Activated CD4-positive, alpha-beta T cell treated with anti-CD3 and anti-CD28 coated beads for 36 hours (primary cell): ENCODE measurements at regions not wholly inside any gene's neighbourhood (a gene's known extent, or its start where the extent isn't known, plus 50 kb on each side); places are given as distances from the start of the nearest gene placed in this dataset.

Experiments used
- ATAC-seq: fragments of 200-7000 bp; cut with Tn5 transposase; one replicate; pipeline ENCODE4 v1.10.0; 2021; ENCODE audit warnings: mild to moderate bottlenecking, moderate library complexity
- CTCF ChIA-PET: fragments of 350-600 bp; sonication (Branson Sonifier 250); formaldehyde crosslinking; loops from one replicate; lab custom pipeline; 2021; ENCODE audit warnings: antibody characterized with exemption; lab: Charles Lee
- POLR2A ChIA-PET: fragments of 350-600 bp; sonication (Branson Sonifier 250); formaldehyde crosslinking; loops from one replicate; lab custom pipeline; 2021; ENCODE audit warnings: antibody characterized with exemption, inconsistent platforms; lab: Charles Lee
- DNase-seq: peaks from one replicate; pipeline ENCODE4 v3.0.0-alpha.2; 2020
- H3K27ac Mint-ChIP-seq: one replicate; pipeline ENCODE4 v1.8.0; 2021; ENCODE audit warnings: mixed read lengths
- H3K27me3 Mint-ChIP-seq: one replicate; pipeline ENCODE4 v1.8.0; 2021; ENCODE audit warnings: mixed read lengths
- H3K36me3 Mint-ChIP-seq: one replicate; pipeline ENCODE4 v1.8.0; 2021; ENCODE audit warnings: low read depth, mixed read lengths
- H3K4me1 Mint-ChIP-seq: one replicate; pipeline ENCODE4 v1.8.0; 2021; ENCODE audit warnings: mixed read lengths
- H3K4me3 Mint-ChIP-seq: one replicate; pipeline ENCODE4 v1.8.0; 2021; ENCODE audit warnings: mild to moderate bottlenecking, moderate library complexity, mixed read lengths
- H3K9me3 Mint-ChIP-seq: one replicate; pipeline ENCODE4 v1.8.0; 2021; ENCODE audit warnings: low read depth, mixed read lengths
- intact Hi-C, 2 experiments: fragments of 100-400 bp; cut with DNase I in 1 of 2; cut with micrococcal nuclease in 1 of 2; formaldehyde crosslinking; loops; one replicate each; pipeline versions ENCODE4 v1.14.2 to v1.15.1; 2022 to 2024; cut with DNase I, micrococcal nuclease

DNA sequence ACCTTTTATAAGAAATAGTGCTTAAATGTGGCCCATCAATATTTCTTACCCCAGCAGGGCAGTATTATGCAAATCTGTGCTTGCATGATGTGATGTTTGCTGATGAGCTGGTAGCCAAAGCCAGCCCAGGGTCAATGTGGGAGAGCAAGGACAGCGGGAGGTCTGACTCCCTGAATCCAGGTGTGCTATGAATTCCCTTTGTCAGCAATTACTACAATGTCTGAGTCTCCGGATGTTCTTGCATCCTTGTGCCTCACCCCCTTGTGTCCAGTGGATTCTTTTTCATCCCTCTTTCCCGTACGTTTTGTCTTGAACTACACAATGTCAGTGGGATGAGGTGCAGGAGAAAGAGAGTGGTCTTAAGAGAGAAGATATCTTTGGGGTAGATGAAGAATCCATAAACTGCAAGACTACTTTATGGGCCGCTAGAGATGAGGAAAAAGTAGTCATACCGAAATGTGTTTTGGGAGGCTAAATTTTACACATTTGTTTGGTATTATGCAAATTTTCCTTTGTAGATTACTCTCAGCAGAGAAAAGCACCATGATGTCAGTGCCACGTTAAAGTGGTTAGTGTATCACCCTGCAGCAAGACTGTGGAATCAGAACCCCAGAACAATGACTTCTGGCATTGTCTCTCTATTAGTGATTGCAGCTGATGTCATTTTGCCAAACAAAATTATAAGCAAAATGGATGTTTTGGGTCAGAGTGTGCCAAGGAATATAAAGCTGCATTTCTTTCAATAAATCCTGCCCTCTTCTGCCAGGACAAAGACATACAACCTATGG, 53.5 kb upstream of the TSHZ3 start:
- intact Hi-C loops: no loop called here
- DNase-seq: no peak
- no peak overlapping the region for H3K4me3 Mint-ChIP-seq
- CTCF ChIA-PET: interaction anchor here (0.6 to 0.8 kb wide), 2 partner anchors 174 to 822 kb away, joined by 3 read pairs; no protein-coding TSS in a partner anchor
- POLR2A ChIA-PET: no interaction called here
- ATAC-seq: no peak
- no peaks in the 10 kb centered on the region for H3K4me1 Mint-ChIP-seq
- H3K9me3 Mint-ChIP-seq: no peaks in the 10 kb centered on the region
- H3K27ac Mint-ChIP-seq: no peak overlapping the region
- H3K27me3 Mint-ChIP-seq: peaks cover 9% of the 10 kb centered on the region
- H3K36me3 Mint-ChIP-seq: no peaks in the 10 kb centered on the region

DNA sequence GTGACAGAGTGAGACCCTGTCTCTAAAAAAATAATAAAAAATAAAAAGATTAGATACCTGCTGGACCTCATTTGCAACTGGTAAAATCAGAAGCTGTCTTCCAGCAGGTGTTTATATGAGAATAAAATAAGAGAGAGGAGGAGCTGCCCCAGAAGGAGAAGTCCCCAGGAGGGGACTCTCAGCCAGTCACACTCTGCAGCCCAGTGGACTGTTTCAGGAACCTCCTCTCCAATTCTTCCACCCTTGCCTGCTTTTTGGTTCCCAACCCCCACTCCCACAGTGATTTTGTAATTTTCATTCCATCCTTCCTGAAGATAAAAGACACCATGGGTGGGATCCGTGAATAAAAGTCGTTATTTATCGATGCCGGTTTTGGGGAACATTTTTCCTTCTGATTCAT, 56.9 kb upstream of the TSHZ3 start:
- peaks cover 11% of the 10 kb centered on the region for H3K27me3 Mint-ChIP-seq
- H3K4me3 Mint-ChIP-seq: no peak overlapping the region
- ChIA-PET CTCF (no interaction called here), POLR2A (no interaction called here)
- H3K4me1 Mint-ChIP-seq: no peaks in the 10 kb centered on the region
- DNase-seq (no peak), ATAC-seq (no peak)
- H3K9me3 Mint-ChIP-seq: no peaks in the 10 kb centered on the region
- intact Hi-C loops: no loop called here
- no peaks in the 10 kb centered on the region for H3K36me3 Mint-ChIP-seq
- no peak overlapping the region for H3K27ac Mint-ChIP-seq

DNA sequence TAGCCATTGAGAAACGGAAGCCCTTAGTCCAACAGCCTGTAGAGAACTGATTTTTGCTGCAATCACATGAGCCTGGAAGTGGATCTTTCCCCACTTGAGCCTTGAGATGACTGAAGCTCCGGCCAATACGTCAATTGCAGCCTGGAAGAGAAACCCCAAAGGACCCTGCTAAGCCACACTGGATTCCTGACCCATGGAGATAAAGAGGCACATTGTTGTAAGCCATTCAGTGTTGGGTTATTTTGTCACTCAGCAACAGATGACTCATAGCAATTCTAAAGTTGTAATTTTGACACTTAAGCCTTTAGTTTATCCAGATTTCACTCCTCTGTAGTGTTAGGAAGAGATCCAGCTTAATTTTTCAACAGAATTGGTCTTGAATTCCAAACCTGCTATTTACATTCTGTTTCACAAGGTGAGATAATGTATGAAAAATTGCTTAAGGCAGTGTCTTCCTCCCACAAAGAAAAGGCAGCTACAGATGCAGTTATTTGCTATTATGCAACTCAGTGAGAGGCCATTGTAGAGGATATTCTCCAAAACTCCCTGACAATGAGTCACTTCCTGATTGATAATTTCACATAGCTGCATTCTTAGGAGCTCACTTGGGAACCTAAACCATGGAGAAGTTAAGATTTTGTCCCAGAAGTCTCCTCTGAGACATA, 59.4 kb upstream of the TSHZ3 start:
- Mint-ChIP-seq H3K4me1 (no peaks in the 10 kb centered on the region), H3K36me3 (no peaks in the 10 kb centered on the region), H3K4me3 (no peak overlapping the region), H3K9me3 (no peaks in the 10 kb centered on the region), H3K27me3 (peaks cover 11% of the 10 kb centered on the region), H3K27ac (no peak overlapping the region)
- POLR2A ChIA-PET: no interaction called here
- intact Hi-C loops: no loop called here
- CTCF ChIA-PET: no interaction called here
- no peak for ATAC-seq
- no peak for DNase-seq

DNA sequence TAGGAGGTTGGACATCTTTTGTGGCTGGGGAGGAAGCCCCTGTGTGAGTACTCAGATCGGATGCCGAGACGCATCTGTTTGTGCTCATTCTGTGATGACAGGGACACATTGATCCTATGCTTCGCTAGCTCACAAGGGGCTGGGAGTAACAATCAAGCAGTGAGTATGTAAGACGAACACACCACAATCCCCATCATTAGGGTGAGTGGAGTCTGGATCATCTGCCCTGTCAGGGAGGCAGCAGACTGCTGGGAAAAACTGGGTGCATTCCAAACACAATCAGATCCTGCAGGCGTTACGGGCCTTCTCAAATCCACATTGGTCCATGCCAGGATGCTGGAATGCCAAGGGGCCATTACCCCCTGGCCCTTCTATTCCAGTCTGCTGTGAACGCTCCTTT, 64.1 kb upstream of the TSHZ3 start:
- Mint-ChIP-seq H3K4me3 (no peak overlapping the region), H3K27me3 (peaks cover 15% of the 10 kb centered on the region), H3K9me3 (no peaks in the 10 kb centered on the region), H3K4me1 (no peaks in the 10 kb centered on the region), H3K27ac (no peak overlapping the region), H3K36me3 (no peaks in the 10 kb centered on the region)
- ChIA-PET CTCF (interaction anchor here (0.7 kb wide), 1 partner anchor 811 kb away, joined by 3 read pairs; no protein-coding TSS in a partner anchor), POLR2A (no interaction called here)
- ATAC-seq (no peak), DNase-seq (no peak)
- intact Hi-C loops: no loop called here

DNA sequence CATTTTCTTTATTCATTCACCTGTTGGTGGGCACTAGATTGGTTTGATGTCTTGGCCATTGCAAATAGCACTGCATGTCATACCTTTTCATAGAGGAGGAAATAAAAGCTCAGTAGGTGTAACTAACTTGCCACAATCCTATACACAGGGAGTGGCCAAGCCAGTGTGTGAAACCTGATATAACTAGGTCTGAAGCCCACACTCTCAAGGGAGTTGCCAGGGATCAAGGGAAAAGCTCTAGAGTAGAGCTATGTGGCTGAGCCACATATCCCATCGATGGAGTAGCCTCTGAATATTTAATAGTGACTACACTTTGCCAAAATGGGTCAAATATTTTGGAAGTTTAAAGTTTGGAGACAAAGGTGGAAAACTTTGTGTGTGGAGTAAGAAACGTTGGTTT, 66.1 kb upstream of the TSHZ3 start:
- Mint-ChIP-seq H3K27ac (no peak overlapping the region), H3K27me3 (peaks cover 19% of the 10 kb centered on the region), H3K36me3 (no peaks in the 10 kb centered on the region), H3K9me3 (no peaks in the 10 kb centered on the region), H3K4me3 (no peak overlapping the region), H3K4me1 (no peaks in the 10 kb centered on the region)
- ATAC-seq: no peak
- DNase-seq: no peak
- ChIA-PET POLR2A (no interaction called here), CTCF (no interaction called here)
- intact Hi-C loops: no loop called here

DNA sequence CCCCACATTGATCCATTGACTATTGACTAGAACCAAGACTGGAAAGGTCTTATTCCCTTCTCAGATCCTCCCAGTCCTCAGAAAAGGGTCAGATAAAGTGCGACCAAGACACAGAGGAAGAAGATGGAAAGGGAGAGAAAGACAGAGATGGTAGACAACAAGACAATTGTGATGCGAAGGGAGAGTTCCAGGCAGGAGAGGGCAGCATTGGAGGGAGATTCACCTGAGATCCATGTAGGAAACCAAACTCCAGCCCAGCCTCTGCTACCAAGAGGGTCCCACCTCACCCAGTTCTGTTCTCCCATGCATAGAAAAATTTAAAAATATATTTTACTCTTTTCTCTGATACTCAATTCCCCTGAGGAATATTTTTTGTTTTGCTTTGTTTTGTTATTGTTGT, 67.3 kb upstream of the TSHZ3 start:
- Mint-ChIP-seq H3K4me1 (no peaks in the 10 kb centered on the region), H3K4me3 (no peak overlapping the region), H3K27me3 (peaks cover 20% of the 10 kb centered on the region), H3K36me3 (no peaks in the 10 kb centered on the region), H3K9me3 (no peaks in the 10 kb centered on the region), H3K27ac (no peak overlapping the region)
- intact Hi-C loops: no loop called here
- CTCF ChIA-PET: no interaction called here
- DNase-seq (no peak), ATAC-seq (no peak)
- POLR2A ChIA-PET: no interaction called here

DNA sequence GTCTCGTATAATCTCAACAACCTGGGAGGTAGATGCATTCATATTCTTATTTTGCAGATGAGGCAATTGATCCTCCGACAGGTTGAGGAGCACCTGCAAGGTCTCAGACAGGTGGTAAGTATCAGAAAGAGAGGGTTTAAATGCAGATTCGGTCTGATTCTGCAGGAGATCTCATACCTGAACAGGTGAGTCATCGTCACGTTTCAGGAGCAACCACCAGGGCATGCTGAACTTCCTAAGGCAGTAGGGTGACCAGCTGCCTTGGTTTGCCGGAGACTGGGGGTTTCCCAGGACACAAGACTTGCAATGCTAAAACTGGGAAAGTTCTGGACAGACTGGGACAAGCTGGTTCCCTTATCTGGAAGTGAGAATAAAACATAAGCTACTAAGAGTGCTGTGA, 68.8 kb upstream of the TSHZ3 start:
- Mint-ChIP-seq H3K4me3 (no peak overlapping the region), H3K27ac (no peak overlapping the region), H3K4me1 (no peaks in the 10 kb centered on the region), H3K9me3 (no peaks in the 10 kb centered on the region), H3K36me3 (no peaks in the 10 kb centered on the region), H3K27me3 (peaks cover 22% of the 10 kb centered on the region)
- DNase-seq (no peak), ATAC-seq (no peak)
- POLR2A ChIA-PET: no interaction called here
- intact Hi-C loops: no loop called here
- CTCF ChIA-PET: no interaction called here

DNA sequence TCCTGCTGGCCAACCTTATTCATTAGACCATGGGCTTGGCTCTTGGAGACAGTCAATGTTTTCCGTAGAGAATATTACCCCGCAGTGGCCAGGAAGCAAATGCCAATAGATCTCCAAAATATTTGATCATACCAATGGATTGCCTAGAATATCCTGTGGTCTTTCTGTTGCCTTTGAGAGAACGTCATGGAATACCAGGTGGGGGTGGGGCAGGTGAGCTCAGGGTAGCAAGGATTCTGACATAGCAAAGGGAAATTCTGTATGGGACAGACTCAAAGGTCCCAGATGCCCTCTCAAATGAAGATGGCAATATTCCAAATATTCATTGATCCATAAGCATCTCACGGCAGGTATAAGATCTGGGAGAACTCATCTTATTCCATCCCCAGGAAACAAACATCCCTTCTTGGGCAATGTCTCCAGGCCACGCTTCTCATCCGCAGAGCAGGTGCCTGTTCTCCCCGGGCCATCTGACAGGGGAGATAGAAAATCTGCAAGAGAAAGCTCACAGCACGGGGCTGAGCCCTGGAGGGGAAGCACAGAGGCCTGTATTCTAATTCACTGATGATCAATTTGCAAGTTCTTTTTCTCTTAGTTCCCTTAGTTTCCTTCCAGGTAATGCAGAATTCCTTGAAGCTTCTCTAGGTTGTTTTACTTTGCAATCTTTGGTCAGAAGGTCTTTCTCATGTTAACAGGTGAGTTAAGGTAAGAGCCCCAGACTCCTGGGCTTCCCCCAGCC, 69.6 kb upstream of the TSHZ3 start:
- ATAC-seq: no peak
- DNase-seq: no peak
- Mint-ChIP-seq H3K9me3 (no peaks in the 10 kb centered on the region), H3K27me3 (peaks cover 20% of the 10 kb centered on the region), H3K27ac (no peak overlapping the region), H3K36me3 (no peaks in the 10 kb centered on the region), H3K4me1 (no peaks in the 10 kb centered on the region), H3K4me3 (no peak overlapping the region)
- intact Hi-C loops: no loop called here
- CTCF ChIA-PET: no interaction called here
- POLR2A ChIA-PET: no interaction called here

DNA sequence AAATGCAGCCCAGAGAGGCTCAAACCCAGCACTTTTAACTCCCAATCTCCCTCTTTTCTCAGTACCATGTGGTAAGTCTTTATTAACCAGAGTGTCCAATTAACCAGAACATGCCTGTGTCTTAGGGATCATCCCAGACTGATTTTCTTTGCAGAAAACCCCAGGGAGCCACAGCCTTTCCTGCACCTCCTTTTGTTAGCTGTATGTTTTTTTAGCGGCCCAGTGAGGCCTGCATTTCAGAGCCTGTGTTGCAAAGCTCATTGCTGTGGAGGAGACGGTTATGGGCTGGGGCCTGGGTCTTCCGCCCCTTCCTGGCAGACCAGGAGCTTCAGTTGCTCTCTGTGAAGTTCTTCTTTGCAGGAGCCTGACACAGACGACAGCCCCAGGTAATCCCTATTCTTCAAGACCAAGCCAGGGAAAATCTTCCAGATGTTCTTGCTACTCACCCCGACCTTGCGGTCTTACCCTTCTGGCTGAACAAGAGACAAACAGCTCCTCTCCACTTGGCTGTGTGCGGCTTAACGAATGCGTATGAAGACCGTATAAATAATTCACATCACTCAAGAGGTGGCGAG, 70.7 kb upstream of the TSHZ3 start:
- Mint-ChIP-seq H3K9me3 (no peaks in the 10 kb centered on the region), H3K36me3 (no peaks in the 10 kb centered on the region), H3K27ac (no peak overlapping the region), H3K4me3 (no peak overlapping the region), H3K27me3 (peaks cover 20% of the 10 kb centered on the region), H3K4me1 (no peaks in the 10 kb centered on the region)
- ChIA-PET CTCF (interaction anchor here (0.5 kb wide), 1 partner anchor 632 kb away, joined by 3 read pairs; no protein-coding TSS in a partner anchor), POLR2A (no interaction called here)
- DNase-seq: no peak
- ATAC-seq: no peak
- intact Hi-C loops: no loop called here

DNA sequence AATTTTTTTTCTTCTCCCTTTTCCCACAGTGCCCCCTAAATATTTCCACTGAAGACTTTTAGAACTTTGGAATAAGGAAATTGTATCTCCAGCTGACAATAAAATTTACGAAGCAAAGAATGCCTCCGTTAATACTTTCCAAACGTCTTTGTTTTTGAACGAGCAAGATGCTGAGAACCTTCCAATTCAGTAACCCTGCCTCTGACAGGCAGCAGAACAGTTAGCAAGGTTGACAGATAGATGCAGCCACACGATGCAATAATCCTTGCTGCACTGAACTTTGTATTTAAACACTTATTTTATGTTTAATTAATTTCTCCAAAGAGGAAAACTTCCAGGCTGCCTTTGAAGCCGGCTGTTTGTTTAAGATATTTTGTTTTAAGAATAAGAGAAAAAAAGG, 71.8 kb upstream of the TSHZ3 start:
- H3K4me3 Mint-ChIP-seq: no peak overlapping the region
- ATAC-seq: no peak
- CTCF ChIA-PET: no interaction called here
- no peaks in the 10 kb centered on the region for H3K4me1 Mint-ChIP-seq
- DNase-seq: no peak
- H3K27ac Mint-ChIP-seq: no peak overlapping the region
- intact Hi-C loops: no loop called here
- H3K36me3 Mint-ChIP-seq: no peaks in the 10 kb centered on the region
- peaks cover 13% of the 10 kb centered on the region for H3K27me3 Mint-ChIP-seq
- POLR2A ChIA-PET: no interaction called here
- no peaks in the 10 kb centered on the region for H3K9me3 Mint-ChIP-seq

DNA sequence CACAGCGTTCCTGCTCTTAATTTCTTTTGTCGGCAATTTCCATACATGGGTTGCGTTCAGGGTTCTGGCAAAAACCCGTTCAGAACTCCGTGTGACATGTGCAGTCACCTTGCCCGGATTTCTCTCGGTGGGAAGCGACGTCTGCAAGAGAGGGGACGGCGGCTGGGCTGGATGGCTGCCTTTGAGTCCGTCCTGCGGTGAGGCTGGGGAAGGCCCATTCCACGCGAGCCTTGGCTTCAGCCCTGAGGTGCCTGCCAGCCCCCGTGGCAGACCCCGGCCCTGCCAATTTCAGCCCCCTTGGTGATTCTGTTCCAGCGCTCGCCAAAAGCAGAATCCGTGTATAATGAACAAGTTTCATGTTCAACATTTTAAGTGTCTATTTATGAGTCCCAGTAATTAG, 72.6 kb upstream of the TSHZ3 start:
- no peaks in the 10 kb centered on the region for H3K36me3 Mint-ChIP-seq
- no peaks in the 10 kb centered on the region for H3K9me3 Mint-ChIP-seq
- ATAC-seq (no peak), DNase-seq (no peak)
- H3K27ac Mint-ChIP-seq: no peak overlapping the region
- intact Hi-C loops: no loop called here
- CTCF ChIA-PET: no interaction called here
- H3K4me3 Mint-ChIP-seq: no peak overlapping the region
- POLR2A ChIA-PET: no interaction called here
- no peaks in the 10 kb centered on the region for H3K4me1 Mint-ChIP-seq
- peaks cover 15% of the 10 kb centered on the region for H3K27me3 Mint-ChIP-seq
